Sigmoid colon (tissue), 6 donors: ENCODE measurements at regions not wholly inside any gene's neighbourhood (a gene's known extent, or its start where the extent isn't known, plus 50 kb on each side); places are given as distances from the start of the nearest gene placed in this dataset.

ENCODE experiments used
- DNase-seq: peaks from one replicate; pipeline ENCODE4 v3.0.0-alpha.2; 2019
- H3K27ac ChIP-seq, 4 donors: fragments of 200-600 bp; sonication (generic); one replicate each; pipeline ENCODE4 v1.5.1; 2016 to 2019; ENCODE audit warnings: mild to moderate bottlenecking in 1 of 4
- H3K27me3 ChIP-seq, 3 donors: fragments of 200-600 bp; sonication (generic); one replicate each; pipeline ENCODE4 v1.5.1; 2019; ENCODE audit warnings: mild to moderate bottlenecking in 1 of 3
- H3K36me3 ChIP-seq, 4 donors: fragments of 200-600 bp; sonication (generic); one replicate each; pipeline ENCODE4 v1.5.1; 2016 to 2019
- H3K4me1 ChIP-seq, 4 donors: fragments of 200-600 bp; sonication (generic); one replicate each; pipeline ENCODE4 v1.5.1; 2017 to 2019
- H3K4me3 ChIP-seq, 4 donors: fragments of 200-600 bp; sonication (generic); one replicate each; pipeline ENCODE4 v1.5.1; 2017 to 2019; ENCODE audit warnings: mild to moderate bottlenecking in 2 of 4, moderate library complexity in 1 of 4
- H3K9me3 ChIP-seq, 4 donors: fragments of 200-600 bp in 3 of 4; sonication (generic) in 3 of 4; one replicate each; pipeline versions ENCODE4 v1.5.1 to v1.6.1; 2013 to 2019
- CTCF ChIP-seq, 4 experiments: fragments of 450-650 bp in 3 of 4; fragments of 200-600 bp in 1 of 4; IDR thresholded peaks; one replicate each; pipeline ENCODE4 v1.5.1; 2016 to 2019; ENCODE audit warnings: antibody characterized with exemption in 4 of 4, mild to moderate bottlenecking in 3 of 4, moderate library complexity in 2 of 4
- EP300 ChIP-seq, 4 donors: sonication (generic); formaldehyde crosslinking; IDR thresholded peaks; one replicate each; pipeline ENCODE4 v1.6.1; 2017; ENCODE audit warnings: antibody characterized with exemption in 4 of 4
- POLR2A ChIP-seq, 2 donors: fragments of 450-650 bp; IDR thresholded peaks; one replicate each; pipeline ENCODE4 v1.6.1; 2016; ENCODE audit warnings: antibody characterized with exemption in 2 of 2, mild to moderate bottlenecking in 2 of 2, moderate library complexity in 2 of 2
- POLR2AphosphoS5 ChIP-seq, 4 donors: sonication (generic); formaldehyde crosslinking; IDR thresholded peaks; one replicate each; pipeline ENCODE4 v1.6.1; 2017; ENCODE audit warnings: antibody characterized with exemption in 4 of 4
- WGBS, 2 donors: extraction: QIAGEN DNeasy Blood & Tissue Kit; methylation state at CpG; one replicate each; pipeline ENCODE4 v1.1.7; 2013; 5-methylcytosine and 5-hydroxymethylcytosine counted together
- intact Hi-C: fragments of 100-400 bp; cut with DNase I; formaldehyde crosslinking; loops from one replicate; pipeline ENCODE4 v1.15.1; 2023
- donor health status: healthy with polysubstance abuse.
- donor health status: healthy.

- H3K9me3 ChIP-seq, result no peaks in the 10 kb centered on the region
- H3K4me1 ChIP-seq, result peaks cover 0 to 10% (median 4%) of the 10 kb centered on the region in 4 donors
- H3K27ac ChIP-seq, result no peak overlapping the region
- intact Hi-C loops, result no loop called here
- no peak overlapping the region for H3K4me3 ChIP-seq
- no peak for TF ChIP-seq POLR2A (IDR thresholded peaks at IDR 0.05)
- TF ChIP-seq POLR2AphosphoS5 (IDR thresholded peaks at IDR 0.05), result no peak
- no peak for TF ChIP-seq EP300 (IDR thresholded peaks at IDR 0.05)
- no peak for TF ChIP-seq CTCF (IDR thresholded peaks at IDR 0.05)
- H3K36me3 ChIP-seq, result no peaks in the 10 kb centered on the region
- 91 to 92% methylated on average over 3 of the region's 3 CpGs for WGBS, 2 donors
- DNase-seq, result no peak
- no peaks in the 10 kb centered on the region for H3K27me3 ChIP-seq
Measured at GRCh38 chr18:46243673-46244072, 139.5 kb downstream of the HAUS1 start.

DNA sequence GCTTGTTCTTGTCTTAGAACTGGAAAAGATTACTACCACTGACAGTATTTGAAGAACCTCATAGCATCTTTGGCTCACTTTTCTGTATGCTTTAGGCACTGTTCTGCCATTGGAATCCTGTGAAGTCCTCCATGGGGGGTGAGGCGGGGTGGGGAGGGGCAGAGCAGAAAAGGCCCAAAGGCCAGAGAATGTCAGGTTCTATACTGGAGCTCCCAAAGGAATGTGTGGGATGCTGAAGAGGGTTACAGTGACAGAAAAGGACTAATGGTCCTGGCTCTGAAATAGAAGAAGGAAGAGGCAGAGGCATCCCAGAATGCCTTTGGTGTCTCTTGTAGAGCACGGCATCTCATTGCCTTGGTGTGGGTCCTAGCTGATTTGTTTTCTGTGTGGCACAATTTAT, 141.9 kb downstream of the HAUS1 start:
- intact Hi-C loops, result no loop called here
- H3K27me3 ChIP-seq, result no peaks in the 10 kb centered on the region
- no peak overlapping the region for H3K4me3 ChIP-seq
- TF ChIP-seq POLR2A (IDR thresholded peaks at IDR 0.05) (no peak), EP300 (IDR thresholded peaks at IDR 0.05) (no peak), POLR2AphosphoS5 (IDR thresholded peaks at IDR 0.05) (no peak), CTCF (IDR thresholded peaks at IDR 0.05) (no peak)
- no peak overlapping the region for H3K27ac ChIP-seq
- WGBS, 2 donors, result 97 to 98% methylated on average over 2 of the region's 2 CpGs
- no peak for DNase-seq
- peaks cover 0 to 18% (median 11%) of the 10 kb centered on the region in 4 donors for H3K4me1 ChIP-seq
- H3K9me3 ChIP-seq, result no peaks in the 10 kb centered on the region
- no peaks in the 10 kb centered on the region for H3K36me3 ChIP-seq

- H3K27ac ChIP-seq, result no peak overlapping the region
- H3K9me3 ChIP-seq, result no peaks in the 10 kb centered on the region
- H3K36me3 ChIP-seq, result no peaks in the 10 kb centered on the region
- H3K27me3 ChIP-seq, result no peaks in the 10 kb centered on the region
- no peak for DNase-seq
- no peak overlapping the region for H3K4me3 ChIP-seq
- TF ChIP-seq CTCF (IDR thresholded peaks at IDR 0.05) (no peak), POLR2AphosphoS5 (IDR thresholded peaks at IDR 0.05) (no peak), POLR2A (IDR thresholded peaks at IDR 0.05) (no peak), EP300 (IDR thresholded peaks at IDR 0.05) (no peak)
- intact Hi-C loops, result no loop called here
- peaks cover 0 to 27% (median 15%) of the 10 kb centered on the region in 4 donors for H3K4me1 ChIP-seq
- WGBS, 2 donors, result 96 to 98% methylated on average over 3 of the region's 3 CpGs
Measured at GRCh38 chr18:46247942-46248341, 143.8 kb downstream of the HAUS1 start.

DNA sequence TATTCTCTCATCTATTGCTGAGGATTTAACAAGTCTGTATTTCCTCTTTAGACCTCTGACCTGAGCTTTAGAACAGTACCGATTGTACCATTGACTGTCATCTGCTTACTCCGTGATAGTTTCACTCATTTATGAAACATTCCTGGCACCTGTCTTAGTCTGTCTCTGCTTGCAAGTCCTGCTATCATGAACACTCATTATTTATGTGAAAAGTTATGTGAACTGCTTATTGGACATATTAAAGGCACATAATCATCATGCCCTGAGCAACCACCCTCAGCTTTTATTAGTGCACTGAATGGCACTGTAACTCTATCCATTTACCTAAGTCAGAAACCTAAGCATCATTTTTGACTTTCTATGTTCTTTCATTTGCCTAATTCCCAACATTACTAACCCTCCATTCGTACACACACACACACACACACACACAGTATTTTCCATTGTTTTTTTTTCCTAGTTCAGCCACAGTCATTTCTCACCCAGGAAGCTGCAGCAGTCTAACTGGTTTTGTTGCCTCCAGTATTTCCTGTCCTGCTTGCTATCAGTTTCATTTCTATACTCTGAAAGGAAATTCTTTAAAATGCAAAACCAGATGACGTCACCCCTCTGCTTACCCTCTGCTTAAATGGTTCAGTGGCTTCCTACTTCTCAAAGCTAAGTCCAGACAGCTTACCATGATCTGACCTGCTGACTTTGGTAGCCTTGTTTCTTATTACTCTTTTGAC, 146.1 kb downstream of the HAUS1 start:
- Histone ChIP-seq H3K36me3 (peaks cover 0 to 9% (median 0%) of the 10 kb centered on the region in 4 donors), H3K27ac (peak overlapping the region in 2 of 4 donors; percentile 16 to 49), H3K9me3 (no peaks in the 10 kb centered on the region), H3K27me3 (no peaks in the 10 kb centered on the region), H3K4me3 (no peak overlapping the region), H3K4me1 (peaks cover 0 to 43% (median 23%) of the 10 kb centered on the region in 4 donors)
- WGBS, 2 donors, result 8 to 19% methylated on average over 4 of the region's 4 CpGs
- DNase-seq, result no peak
- TF ChIP-seq EP300 (IDR thresholded peaks at IDR 0.05), result no peak
- TF ChIP-seq CTCF (IDR thresholded peaks at IDR 0.05), result no peak
- no peak for TF ChIP-seq POLR2AphosphoS5 (IDR thresholded peaks at IDR 0.05)
- no peak for TF ChIP-seq POLR2A (IDR thresholded peaks at IDR 0.05)
- intact Hi-C loops, result no loop called here

DNA sequence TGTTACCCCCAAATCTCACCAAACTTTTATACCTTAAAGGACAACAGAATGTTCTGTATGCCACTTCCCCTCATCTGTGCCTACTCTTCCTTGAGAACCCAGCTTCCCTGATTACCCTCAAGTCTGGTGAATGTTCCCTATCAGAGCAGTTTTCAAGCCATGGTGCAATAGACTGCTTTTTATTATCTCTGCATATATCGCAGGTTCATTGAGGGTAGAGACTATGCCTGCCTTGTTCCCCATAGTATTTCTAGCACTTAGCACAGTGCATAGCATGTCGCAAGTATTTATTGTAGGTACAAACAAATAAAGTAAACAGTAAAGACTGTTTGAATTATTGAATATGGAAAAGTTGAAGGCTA, 146.6 kb downstream of the HAUS1 start:
- Histone ChIP-seq H3K4me1 (peaks cover 0 to 40% (median 21%) of the 10 kb centered on the region in 4 donors), H3K36me3 (peaks cover 0 to 9% (median 0%) of the 10 kb centered on the region in 4 donors), H3K9me3 (no peaks in the 10 kb centered on the region), H3K27me3 (no peaks in the 10 kb centered on the region), H3K4me3 (no peak overlapping the region), H3K27ac (peak overlapping the region in 2 of 4 donors; percentile 16 to 49)
- no peak for DNase-seq
- TF ChIP-seq CTCF (IDR thresholded peaks at IDR 0.05) (no peak), POLR2AphosphoS5 (IDR thresholded peaks at IDR 0.05) (no peak), POLR2A (IDR thresholded peaks at IDR 0.05) (no peak), EP300 (IDR thresholded peaks at IDR 0.05) (no peak)
- 15 to 24% methylated on average over 2 of the region's 2 CpGs for WGBS, 2 donors
- intact Hi-C loops, result no loop called here
